HG03520 (cell line): ENCODE measurements at regions not wholly inside any gene's neighbourhood (a gene's known extent, or its start where the extent isn't known, plus 50 kb on each side); places are given as distances from the start of the nearest gene placed in this dataset.
A peak's percentile ranks its signal among the peaks of the same experiment; 100 is the strongest.

Experiments
- ATAC-seq: cut with Tn5 transposase; IDR thresholded peaks from one replicate; pipeline ENCODE4 v1.9.1; 2021; ENCODE audit warnings: mild to moderate bottlenecking, moderate library complexity; ENCODE audit not compliant: unreplicated experiment

DNA sequence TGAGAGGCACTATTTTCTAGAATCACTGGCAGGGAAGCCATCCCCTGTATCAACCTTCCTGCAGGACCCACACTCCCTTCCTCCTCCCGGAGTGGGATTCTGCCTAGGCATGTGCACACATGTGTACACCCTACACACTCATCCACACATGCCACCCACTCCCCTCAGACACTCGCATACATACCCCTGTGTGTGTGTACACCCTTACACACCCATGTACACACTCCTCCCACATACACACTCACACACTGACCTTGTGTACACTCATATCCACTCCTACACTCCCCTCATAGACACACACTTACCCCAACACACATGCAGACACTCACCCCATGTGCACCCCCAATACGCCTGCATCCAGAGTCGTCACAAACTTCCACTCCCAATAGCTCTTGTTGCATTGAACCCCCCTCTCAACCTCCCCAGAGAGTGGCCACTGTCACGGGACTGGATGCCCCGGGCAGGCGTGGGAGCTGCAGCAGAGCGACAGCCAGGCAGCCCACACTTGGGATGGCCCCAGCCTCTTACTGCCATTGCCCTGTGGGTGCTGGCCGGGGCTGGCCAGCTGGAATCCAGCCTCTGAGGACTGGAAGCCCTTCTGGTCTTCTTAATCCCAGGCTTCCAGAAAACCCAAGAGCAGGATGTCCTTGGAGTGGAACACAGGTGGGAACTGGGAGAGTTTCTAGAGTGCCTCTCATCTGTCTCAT lies 251.0 kb downstream of the LOXHD1 start:
- ATAC-seq = no peak

DNA sequence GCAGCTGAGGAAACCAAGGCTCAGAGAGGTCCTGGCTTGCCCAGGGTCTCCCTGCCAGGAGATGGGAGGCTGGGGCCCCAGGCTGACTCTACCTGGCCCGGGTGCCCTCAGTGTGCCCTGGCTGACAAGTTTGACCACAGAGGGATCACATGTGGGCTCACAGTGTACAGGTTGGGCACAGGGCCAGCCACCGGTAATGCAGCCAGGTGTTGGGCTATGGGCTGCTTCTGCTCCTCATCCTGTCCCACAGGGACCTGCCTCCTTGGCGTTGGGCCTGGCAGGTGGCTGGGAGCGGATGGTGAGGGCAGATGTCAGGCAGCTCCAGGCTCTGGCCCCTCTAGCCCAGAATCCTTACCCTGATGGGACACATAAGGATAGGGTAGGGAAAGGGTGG lies 250.5 kb downstream of the LOXHD1 start:
- no peak for ATAC-seq

DNA sequence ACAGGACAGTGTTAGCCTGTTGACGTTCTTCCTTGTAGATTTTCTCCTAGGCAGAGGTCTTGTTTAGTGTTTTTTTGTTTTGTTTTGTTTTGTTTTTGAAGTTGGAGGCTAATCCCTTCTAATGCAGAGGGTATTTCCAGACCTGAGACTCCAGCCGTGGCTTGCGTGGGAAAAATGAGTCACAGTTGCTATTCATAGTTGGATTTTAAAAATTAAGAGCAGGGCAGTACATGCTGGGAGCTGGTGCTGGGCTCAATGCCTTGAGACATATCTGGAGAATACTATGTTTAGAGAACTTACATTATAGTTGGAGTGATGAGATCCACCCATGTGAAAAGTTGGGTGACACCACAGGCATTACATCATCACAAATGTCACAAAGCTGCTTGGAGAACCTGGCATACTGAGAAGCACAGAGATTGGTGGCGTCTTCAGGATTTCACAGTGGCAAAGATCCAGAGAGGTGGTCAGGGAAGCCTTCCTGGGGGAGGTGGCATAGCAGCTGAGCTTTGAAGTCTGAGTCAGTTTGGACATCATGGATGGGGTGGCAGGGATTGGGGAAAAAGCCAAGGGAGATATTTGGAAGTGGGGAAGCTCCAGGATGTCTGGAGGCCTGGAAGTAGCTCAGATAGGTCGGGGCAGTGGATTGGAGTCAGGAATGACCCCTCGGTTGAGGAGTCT lies 249.4 kb downstream of the LOXHD1 start:
- no peak for ATAC-seq

DNA sequence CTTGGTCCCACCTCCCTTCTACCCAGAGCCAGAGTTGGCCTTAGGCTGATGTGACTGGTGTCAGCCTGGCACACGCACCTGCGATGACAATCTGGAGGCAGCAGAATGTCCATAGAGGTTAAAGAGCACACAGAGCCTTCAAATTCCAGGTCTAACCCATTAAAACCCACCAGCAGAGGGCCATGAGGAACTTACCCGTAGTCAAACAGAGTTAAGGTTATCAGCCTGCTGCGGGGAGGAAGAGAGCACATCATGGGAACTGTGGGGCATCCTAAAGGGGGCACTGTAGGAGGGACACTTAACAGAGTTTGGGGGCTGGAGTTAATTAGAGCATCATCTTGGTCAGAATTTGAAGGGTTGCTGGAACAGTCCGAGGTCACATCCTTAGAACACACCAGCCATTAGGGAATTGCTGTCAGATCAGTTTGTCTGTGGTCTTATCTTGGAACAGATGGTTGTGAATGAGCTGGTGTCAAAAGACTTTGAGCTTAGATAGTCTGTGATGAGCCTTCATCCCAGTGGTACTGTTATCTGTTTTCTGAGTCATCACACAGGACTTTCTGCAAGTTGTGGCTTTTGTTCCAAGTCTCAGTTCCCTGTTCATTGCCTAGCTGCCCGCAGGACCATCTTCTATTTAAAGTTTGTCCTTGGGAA lies 248.6 kb downstream of the LOXHD1 start:
- no peak for ATAC-seq

DNA sequence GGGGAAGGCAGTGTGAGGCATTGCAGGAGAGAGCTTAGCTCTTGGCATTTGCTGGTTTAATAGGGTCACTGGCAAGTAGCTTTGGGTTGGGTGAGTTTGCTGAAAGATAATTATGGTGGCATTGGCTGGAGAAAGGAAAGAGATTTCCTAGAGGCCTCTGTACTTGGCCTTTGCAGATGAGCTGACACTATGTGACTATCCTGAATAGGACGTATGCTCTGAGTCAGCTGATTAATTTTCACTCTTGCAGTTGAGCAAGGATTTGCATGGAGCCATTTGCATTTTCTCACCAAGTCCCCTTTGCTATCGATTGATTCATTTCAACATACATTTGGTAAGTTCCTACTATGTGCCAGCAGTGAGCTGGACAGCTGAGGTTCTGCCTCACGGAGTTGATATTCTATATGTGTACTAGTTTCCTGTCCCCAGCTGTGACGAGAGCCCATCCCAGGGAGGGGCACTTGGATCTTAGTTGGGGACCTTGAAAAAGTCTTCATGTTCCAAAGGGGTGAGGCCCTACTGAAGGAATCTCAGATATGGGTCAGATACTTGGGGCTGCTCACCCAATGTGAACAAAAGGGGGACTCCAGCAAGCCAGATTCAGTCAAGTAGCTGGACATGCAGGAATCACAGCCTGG lies 245.7 kb downstream of the LOXHD1 start:
- ATAC-seq = no peak

DNA sequence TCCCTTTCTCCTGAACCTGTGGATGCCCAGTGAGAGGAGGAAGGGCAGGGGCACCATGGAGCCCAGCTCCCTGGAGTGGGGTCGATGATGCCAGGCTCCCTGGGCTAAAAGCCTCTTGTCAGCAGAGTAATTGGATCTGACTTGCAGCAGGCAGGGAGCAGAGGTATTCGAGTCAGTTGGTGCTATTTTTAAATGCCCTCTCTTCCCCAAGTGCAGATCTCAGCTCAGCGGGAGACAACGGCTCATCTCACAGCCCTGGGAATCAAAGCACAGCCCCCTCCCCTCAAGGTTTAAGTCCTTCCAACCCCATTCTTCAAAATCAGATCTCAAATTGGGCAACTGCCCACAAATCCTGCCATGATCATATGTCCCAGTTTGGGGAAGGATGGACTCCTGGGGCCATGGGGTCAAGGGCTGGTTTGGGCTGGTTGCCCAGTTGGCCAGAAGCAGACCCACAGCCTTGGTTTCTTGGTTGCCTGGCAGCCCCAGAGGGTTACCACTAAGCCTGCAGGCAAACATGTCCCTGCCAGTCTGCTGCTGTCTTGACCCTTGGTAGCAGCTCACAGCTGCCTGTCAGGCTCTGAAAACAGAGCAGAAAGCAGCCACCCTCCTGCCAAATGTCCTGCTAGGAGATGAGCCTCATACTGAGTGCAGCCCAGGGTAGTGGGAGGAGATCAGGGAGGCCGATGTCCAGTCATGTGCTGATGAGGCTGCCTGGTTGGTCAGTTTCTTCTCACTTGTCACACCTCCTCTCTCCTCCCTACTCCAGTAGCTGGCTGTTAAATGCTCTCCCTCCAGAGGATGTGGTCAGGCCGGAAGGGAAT lies 244.9 kb downstream of the LOXHD1 start:
- ATAC-seq = no peak

DNA sequence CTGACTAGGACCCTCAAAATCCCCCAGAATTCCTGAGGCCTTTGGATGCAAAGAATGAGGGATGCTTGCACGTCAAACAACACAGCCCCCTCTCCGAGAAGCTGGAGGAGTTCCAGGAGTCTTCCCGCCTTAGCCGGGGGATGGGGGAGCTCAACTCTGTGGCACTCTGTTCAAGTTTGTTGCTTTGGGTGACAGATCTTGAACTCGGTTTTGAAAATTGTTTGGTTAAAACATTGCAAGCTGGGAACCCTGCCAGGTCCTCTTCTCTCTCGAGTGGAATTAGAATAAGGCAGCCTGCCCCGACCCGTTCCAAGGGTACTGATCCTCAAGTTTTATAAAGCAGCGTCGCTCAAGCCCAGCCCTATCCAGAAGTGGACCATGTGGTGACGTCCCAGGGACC lies 244.1 kb downstream of the LOXHD1 start:
- ATAC-seq = no peak

DNA sequence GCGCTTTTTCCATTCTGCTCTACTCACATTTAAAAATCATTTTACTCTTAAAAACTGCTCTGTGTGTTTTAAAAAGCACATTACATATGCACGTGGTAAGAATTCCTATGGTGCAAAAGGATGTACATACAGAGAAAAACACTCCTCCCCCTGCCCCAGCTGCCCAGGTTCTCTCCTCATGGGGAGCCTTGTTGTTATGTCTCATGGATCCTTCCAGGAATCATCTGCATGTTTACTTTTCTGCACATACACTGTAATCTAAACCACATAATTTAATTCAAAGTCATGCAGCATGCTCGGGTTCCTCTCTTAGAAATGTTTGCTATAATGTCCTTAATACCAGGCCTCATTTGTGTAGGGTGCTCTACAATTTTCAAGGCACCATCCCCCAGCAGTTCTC lies 243.3 kb downstream of the LOXHD1 start:
- ATAC-seq = no peak

DNA sequence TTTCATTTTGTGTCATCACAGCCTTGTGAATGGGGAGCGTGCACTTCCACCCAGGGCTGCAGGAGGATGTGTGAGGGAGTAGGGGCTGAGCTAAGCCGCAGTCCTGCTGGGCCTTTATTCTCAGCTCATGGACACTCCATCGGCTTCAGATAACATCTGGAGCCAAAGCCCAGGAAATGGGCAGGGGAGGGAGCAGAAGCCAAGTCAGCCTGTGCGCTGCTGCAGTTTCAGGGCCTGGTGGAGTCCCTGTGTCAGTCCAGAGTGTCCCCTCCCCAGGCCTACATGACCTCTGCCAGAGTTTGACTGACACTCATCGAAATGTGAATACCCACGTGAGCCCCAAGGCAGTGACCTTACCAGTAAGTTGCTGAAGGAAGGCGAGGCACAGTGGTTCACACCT lies 242.2 kb downstream of the LOXHD1 start:
- no peak for ATAC-seq

DNA sequence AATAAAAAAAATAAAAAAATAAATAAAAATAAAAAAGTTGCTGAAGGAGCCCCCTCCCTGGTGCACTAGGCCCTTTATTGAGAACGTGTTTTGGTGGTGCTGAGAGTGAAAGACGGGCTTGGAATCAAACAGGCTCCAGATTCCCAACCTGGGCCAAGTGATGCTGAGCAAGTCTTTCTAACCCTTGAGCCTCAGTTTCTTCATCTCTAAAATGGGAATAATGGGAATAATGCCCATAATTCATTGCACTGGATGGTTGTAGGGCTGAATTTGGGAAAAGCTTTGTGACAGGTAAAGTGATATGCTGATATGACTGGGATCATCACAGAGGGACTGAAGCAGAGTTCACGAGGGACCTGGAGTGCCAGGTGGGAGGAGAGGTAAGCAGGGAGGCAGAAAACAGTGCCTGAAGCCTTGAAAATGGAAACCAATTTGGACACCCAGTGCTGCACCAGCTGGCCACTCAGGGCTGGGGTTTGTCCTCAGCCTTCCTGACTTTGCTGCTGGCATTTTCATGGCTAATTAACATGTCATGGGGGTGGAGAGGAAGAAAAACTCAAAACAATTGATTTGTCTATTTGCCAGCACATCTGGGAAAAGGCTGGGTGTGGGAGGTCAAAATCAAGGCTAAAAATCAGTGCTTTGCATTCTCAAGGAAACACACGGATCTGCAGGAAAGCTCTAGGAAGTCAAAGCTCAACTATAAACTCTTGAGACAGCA lies 241.3 kb downstream of the LOXHD1 start:
- no peak for ATAC-seq

DNA sequence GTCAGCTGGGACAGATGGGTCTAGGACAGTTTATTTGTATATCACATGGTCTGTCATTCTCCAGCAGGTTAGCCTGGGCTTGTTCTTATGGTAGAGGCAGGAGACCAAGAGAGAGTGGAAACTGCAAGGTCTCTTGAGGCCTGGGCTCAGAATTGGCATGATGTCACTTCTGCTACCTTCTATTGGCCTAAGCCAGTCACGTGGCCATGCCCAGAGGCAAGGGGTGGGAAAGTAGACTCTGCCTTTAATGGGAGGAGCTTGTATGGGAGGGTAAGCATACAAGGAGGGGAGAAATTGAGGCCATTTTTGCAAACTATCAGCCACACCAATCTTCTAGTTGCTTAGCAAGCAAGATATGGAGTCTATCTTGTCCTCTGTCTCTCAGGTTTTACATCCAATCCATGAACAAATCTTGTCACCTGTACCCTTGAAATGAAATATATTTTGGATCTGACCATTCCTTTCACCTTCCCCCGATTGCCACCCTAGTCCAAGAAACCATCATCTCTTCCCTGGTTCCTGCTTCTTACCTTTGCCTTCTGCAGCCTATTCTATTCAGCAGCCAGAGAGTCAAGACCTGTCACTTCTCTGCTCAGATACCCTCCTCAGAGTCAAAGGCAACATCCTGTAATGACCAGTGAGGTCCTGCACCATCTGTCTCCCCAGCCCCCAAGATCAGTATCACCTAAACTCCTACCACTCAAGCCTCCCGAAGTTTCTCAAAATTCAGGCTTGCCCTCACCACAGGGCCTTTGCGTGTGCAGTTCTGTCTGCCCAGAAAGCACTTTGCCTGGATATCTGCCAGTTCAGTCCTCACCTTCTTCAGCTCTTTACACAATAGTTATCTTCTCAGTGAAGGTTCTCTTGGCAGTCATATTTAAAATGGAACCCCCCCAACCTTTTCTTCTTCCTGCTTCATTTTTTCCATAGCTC lies 240.0 kb downstream of the LOXHD1 start:
- ATAC-seq = peak; percentile 56

DNA sequence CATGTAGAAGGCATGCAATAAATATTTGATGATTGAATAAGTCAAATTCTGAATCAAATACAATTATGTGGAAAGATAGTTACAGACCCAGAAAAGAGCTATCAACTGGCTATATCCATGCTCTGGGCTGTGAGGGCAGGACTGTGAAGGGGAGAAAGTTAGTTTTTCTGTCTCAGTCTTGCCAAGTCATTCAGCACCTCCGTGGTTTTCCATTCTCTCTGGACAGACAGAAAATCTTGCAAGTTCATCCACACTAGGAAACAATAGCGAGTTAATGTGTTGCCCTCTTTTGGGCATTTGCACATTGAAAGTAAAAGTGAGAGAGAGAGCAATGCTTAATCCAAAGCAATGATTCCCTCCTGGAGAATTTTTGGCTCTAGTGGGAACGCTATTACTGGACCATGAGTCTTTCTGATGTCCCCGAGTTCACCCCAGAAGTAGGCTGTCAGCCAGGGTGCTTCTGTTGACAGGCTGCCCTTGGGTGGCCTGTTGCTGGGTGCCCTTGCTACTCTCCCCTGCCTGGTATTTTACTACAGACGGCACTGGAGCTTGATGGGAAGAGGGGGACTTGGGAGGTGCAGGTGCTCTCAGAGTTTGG lies 238.3 kb downstream of the LOXHD1 start:
- ATAC-seq = no peak

DNA sequence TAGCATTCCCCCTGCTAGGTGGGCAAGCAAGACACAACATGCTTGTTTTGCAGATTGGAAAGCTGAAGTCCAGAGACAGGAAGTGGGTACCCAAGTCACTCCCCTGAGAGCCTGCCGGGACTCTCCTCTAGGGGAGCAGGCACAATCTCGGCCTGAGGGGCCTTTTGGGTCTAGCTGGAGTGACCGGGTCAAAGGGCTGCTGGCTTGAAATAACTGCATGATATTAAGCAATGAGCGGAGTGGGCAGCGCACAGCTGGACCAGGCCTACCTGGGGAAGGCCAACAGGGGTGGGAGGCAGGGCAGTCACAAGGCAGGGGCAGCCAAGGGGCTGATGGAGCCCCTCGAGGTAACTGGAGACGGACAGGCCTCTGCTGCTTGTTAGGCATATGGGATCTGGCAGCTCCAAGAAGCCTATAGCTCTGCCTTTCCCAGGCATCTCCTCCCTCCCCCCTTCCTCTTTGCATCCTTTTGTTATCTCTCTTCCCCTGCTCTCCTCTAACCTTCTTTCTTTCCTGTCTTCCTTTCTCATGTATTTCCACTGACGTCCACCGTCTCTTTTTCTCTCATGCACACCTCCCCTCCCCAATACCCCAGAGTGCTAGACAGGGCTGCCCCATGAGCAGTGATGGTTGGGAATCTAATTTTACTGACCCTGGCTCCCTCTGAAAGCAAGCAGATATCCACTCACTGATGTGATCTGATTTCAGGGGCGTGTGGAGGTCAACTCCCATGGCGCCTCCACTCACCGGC lies 237.5 kb downstream of the LOXHD1 start:
- ATAC-seq = no peak

DNA sequence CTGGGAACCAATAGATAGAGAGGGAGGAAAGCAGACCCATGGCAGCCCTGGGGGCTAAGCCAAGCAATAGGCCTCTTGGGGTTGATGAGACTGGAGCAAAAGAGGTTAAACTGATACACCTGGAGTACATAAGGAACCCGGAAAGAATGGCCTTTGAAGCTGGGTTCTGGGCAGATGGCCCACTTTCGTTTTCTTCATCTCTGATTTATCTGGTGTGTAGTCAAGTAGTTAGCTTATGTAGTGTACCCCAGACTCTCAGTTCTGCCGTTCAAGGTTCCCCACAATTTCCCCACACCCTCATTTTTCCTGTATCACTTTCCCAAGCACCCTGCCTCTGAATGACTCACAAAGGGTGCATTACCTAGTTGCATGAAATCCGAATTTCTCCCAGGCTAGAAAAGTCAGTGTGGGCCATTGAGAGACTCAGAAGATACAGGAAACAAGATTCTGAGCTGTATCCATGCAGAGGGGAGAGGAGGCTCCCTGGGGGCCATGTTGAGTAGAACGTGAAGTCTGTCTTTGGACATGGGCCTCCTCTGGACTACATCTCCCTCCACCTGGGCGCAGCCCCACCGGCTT lies 235.0 kb downstream of the LOXHD1 start:
- ATAC-seq = no peak

DNA sequence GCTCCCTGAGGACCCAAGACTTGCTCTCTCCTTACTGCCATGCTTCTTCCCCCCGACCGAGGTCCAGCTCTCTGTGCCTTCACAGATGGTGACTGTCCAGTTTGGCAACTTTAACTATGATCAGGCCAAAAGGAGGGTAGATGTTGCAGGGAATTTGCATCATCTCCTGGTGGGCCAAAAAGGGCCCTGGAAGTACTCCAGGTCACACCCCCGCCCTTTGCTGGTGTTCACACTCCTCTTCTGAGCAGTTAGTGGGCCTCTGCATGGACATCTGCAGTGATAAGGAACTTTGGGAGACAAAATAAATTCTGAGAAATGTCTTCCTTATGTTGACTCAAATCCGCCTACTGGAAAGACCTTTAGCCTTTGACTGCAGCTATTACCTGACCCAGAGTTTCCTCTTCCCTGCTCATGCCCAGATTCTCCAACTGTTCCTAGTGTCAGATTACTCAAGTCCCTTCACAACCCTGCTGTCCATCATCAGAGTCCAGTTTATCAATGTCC lies 234.4 kb downstream of the LOXHD1 start:
- ATAC-seq = no peak

DNA sequence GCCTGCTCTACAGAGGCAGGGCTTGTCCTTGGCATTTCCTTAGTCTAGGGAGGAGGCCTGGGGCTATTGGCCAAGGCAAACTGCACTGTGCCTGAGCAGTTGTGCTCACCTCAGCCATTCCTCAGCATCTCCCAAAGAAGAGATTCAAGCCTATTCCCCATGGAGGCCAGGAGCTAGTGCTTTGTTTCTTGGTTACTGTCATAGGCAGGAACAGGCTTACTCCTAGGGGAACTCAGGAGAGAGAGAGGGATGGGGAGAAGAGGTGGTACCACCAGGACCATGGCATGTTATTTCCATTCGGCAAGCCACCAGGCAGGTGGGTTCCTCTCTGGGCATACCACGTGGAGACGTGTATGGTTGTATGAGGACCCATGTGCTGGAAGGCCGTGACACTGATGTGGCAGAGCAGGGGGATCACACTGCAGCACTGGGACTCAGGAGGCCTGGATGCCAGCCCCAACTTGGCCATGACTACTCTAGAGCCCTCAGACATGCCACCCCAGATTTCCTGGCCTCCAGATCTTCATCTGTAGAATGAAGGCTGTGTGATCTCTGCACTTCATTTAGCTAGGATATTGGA lies 233.7 kb downstream of the LOXHD1 start:
- no peak for ATAC-seq

DNA sequence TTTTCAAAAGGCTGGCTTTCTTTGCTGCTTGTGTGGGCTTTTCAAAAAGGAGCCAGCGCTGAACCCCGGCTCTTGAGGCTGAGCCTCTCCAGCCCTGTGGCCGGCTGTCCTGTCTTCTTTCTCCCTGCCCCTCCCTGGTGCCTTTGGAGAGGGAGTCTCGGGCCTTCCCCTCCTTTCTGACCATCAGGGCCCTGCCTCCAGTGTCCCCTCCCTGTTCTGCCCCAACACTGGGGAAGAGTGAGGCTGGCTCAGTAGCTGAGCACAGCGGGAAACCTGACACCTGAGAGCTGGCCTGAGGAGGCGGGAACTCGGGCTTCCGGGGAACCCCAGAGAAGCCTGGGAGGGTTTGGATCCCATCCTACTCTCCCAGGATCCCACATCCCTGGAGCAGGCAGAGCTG lies 232.1 kb downstream of the LOXHD1 start:
- ATAC-seq = no peak
